ENCODE measurements at regions not wholly inside any gene's neighbourhood (a gene's known extent, or its start where the extent isn't known, plus 50 kb on each side); places are given as distances from the start of the nearest gene placed in this dataset.

- Histone ChIP-seq H3K4me1 (peaks cover 4% of the 10 kb centered on the region), H3K27me3 (no peaks in the 10 kb centered on the region), H3K36me3 (ENCODE audit: low read depth, missing control alignments) (no peaks in the 10 kb centered on the region), H3K4me3 (no peak overlapping the region), H3K27ac (no peak overlapping the region), H3K9me3 (no peaks in the 10 kb centered on the region)
- no peak for DNase-seq
- intact Hi-C loops (cut with DNase I; ENCODE audit: low total_unique reads) = no loop called here
- no peak for TF ChIP-seq POLR2A (IDR thresholded peaks at IDR 0.05)
- no peak for TF ChIP-seq CTCF (IDR thresholded peaks at IDR 0.05)
- 52 to 58% methylated on average over 5 of the region's 5 CpGs for WGBS, 2 donors
Measured at GRCh38 chr2:226552571-226553285, 246.9 kb downstream of the IRS1 start.

- no peak for TF ChIP-seq CTCF (IDR thresholded peaks at IDR 0.05)
- TF ChIP-seq POLR2A (IDR thresholded peaks at IDR 0.05) = no peak
- Histone ChIP-seq H3K4me1 (peaks cover 4% of the 10 kb centered on the region), H3K36me3 (ENCODE audit: low read depth, missing control alignments) (no peaks in the 10 kb centered on the region), H3K27ac (no peak overlapping the region), H3K4me3 (no peak overlapping the region), H3K9me3 (no peaks in the 10 kb centered on the region), H3K27me3 (no peaks in the 10 kb centered on the region)
- 89 to 95% methylated on average over 3 of the region's 3 CpGs for WGBS, 2 donors
- intact Hi-C loops (cut with DNase I; ENCODE audit: low total_unique reads) = no loop called here
- DNase-seq = no peak
Measured at GRCh38 chr2:226551522-226552250, 247.9 kb downstream of the IRS1 start.

- H3K4me3 ChIP-seq = no peak overlapping the region
- H3K4me1 ChIP-seq = peaks cover 4% of the 10 kb centered on the region
- no peaks in the 10 kb centered on the region for H3K27me3 ChIP-seq
- intact Hi-C loops (cut with DNase I; ENCODE audit: low total_unique reads) = no loop called here
- WGBS, 2 donors = 95 to 96% methylated on average over 7 of the region's 7 CpGs
- no peak overlapping the region for H3K27ac ChIP-seq
- no peaks in the 10 kb centered on the region for H3K36me3 ChIP-seq (ENCODE audit: low read depth, missing control alignments)
- no peaks in the 10 kb centered on the region for H3K9me3 ChIP-seq
- DNase-seq = no peak
- TF ChIP-seq POLR2A (IDR thresholded peaks at IDR 0.05) (no peak), CTCF (IDR thresholded peaks at IDR 0.05) (no peak)
Measured at GRCh38 chr2:226550801-226551200, 248.8 kb downstream of the IRS1 start.

- no peak for TF ChIP-seq POLR2A (IDR thresholded peaks at IDR 0.05)
- TF ChIP-seq CTCF (IDR thresholded peaks at IDR 0.05) = no peak
- 48 to 63% methylated on average over 2 of the region's 2 CpGs for WGBS, 2 donors
- H3K4me1 ChIP-seq = peaks cover 4% of the 10 kb centered on the region
Measured at GRCh38 chr2:226548732-226549131, 250.9 kb downstream of the IRS1 start.

More at GRCh38 chr2:226548732-226549131, 250.9 kb downstream of the IRS1 start:
- no peak for DNase-seq
- H3K27me3 ChIP-seq = no peaks in the 10 kb centered on the region
- intact Hi-C loops (cut with DNase I; ENCODE audit: low total_unique reads) = no loop called here
- no peak overlapping the region for H3K4me3 ChIP-seq
- no peaks in the 10 kb centered on the region for H3K9me3 ChIP-seq
- no peaks in the 10 kb centered on the region for H3K36me3 ChIP-seq (ENCODE audit: low read depth, missing control alignments)
- H3K27ac ChIP-seq = no peak overlapping the region

All from testis (tissue), 2 donors.